ENCODE measurements at regions not wholly inside any gene's neighbourhood (a gene's known extent, or its start where the extent isn't known, plus 50 kb on each side); places are given as distances from the start of the nearest gene placed in this dataset.
A peak's percentile ranks its signal among the peaks of the same experiment; 100 is the strongest.

DNA sequence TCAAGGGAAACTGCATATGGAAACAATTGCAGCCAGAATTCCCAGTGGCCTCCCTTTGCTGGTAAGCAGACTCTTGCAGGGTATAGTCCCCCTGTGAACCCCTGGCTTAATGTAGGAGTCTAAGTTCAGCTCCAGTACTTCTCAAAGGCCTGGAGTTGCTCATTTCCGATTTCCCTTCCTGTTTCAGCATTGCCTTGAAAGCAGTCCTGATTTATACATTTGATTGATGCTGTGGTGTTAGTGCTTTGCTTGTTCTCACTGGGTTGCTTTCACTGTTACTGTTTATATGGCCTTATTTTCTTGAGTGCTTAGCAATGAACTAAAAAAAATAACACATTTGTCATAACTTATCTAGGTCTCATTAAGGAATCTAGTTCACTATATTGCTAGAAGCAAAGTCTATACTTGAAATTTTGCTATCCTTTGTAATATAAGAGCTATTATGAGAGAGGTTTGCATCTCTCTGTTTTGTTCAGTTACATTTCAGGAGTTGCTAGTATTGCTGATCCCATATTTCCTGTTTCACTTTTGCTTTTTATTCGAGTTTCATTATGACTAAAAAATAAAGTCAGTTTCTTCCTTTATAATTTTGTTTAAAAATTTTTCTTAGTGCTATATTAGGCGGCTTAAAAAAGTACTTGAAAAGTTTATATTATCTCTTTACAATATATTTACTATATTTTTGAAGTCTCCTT is 122.4 kb upstream of the NMUR2 start:
- no peak overlapping the region for H3K4me3 Mint-ChIP-seq
- Histone ChIP-seq H3K9me3 (replicated peaks in 1 of 2; ENCODE audit: control insufficient read depth in 1 of 2, insufficient read depth in 1 of 2, low read length in 2 of 2) (no peaks in the 10 kb centered on the region), H4K20me1 (ENCODE audit: insufficient read depth, low read length) (no peaks in the 10 kb centered on the region), H3K36me3 (replicated peaks in 1 of 2; ENCODE audit: control insufficient read depth in 1 of 2, insufficient read depth in 2 of 2, low read length in 2 of 2) (no peaks in the 10 kb centered on the region), H3K27ac (ENCODE audit: low read depth in 1 of 2, low read length in 2 of 2) (peak overlapping the region in 1 of 2 donors; percentile 65), H2AFZ (ENCODE audit: insufficient read depth, low read depth, low read length, poor library complexity, severe bottlenecking) (peak overlapping the region; percentile 37), H3K27me3 (ENCODE audit: control insufficient read depth in 2 of 2, insufficient read depth in 2 of 2, low read length in 2 of 2) (no peaks in the 10 kb centered on the region), H3K79me2 (ENCODE audit: insufficient read depth, low read length) (no peaks in the 10 kb centered on the region), H3K4me1 (ENCODE audit: control insufficient read depth in 1 of 2, insufficient read depth in 2 of 2, low read length in 2 of 2) (peaks cover 10 to 13% of the 10 kb centered on the region in 2 donors), H3K4me3 (replicated peaks in 1 of 3; ENCODE audit: low read depth in 2 of 3, low read length in 3 of 3) (peak overlapping the region in 1 of 3 experiments; percentile 16), H3K4me2 (replicated peaks; ENCODE audit: extremely low read depth, low read length, poor library complexity, severe bottlenecking) (peak overlapping the region; percentile 18), H3K9ac (ENCODE audit: insufficient read depth, low read length, poor library complexity, severe bottlenecking) (no peak overlapping the region)
- no peaks in the 10 kb centered on the region for H3K36me3 Mint-ChIP-seq
- WGBS (ENCODE audit: insufficient coverage) = no CpG with 5 or more reads among the region's 3 CpGs
- no peak for TF ChIP-seq CTCF (IDR thresholded peaks at IDR 0.05)
- H3K27me3 Mint-ChIP-seq (ENCODE audit: low read depth in 3 of 3) = peaks cover 2 to 7% (median 6%) of the 10 kb centered on the region in 3 donors
- intact Hi-C loops (cut with micrococcal nuclease) = no loop called here
- H3K4me1 Mint-ChIP-seq = peaks cover 14% of the 10 kb centered on the region
- H3K9me3 Mint-ChIP-seq = peaks cover 0 to 3% (median 0%) of the 10 kb centered on the region in 7 donors
- peak overlapping the region in 2 of 7 donors; percentile 10 to 31 for H3K27ac Mint-ChIP-seq
- DNase-seq = no peak

- H3K9me3 ChIP-seq (replicated peaks in 1 of 2; ENCODE audit: control insufficient read depth in 1 of 2, insufficient read depth in 1 of 2, low read length in 2 of 2) = no peaks in the 10 kb centered on the region
- Mint-ChIP-seq H3K27ac (no peak overlapping the region), H3K36me3 (no peaks in the 10 kb centered on the region), H3K27me3 (ENCODE audit: low read depth in 3 of 3) (peaks cover 2 to 6% (median 3%) of the 10 kb centered on the region in 3 donors), H3K4me1 (peaks cover 14% of the 10 kb centered on the region), H3K4me3 (no peak overlapping the region), H3K9me3 (peaks cover 0 to 2% (median 0%) of the 10 kb centered on the region in 7 donors)
- H3K4me1 ChIP-seq (ENCODE audit: control insufficient read depth in 1 of 2, insufficient read depth in 2 of 2, low read length in 2 of 2) = peaks cover 10 to 13% of the 10 kb centered on the region in 2 donors
- no peak for TF ChIP-seq CTCF (IDR thresholded peaks at IDR 0.05)
- no peak for DNase-seq
- intact Hi-C loops (cut with micrococcal nuclease) = no loop called here
- H3K79me2 ChIP-seq (ENCODE audit: insufficient read depth, low read length) = no peaks in the 10 kb centered on the region
- H3K36me3 ChIP-seq (replicated peaks in 1 of 2; ENCODE audit: control insufficient read depth in 1 of 2, insufficient read depth in 2 of 2, low read length in 2 of 2) = no peaks in the 10 kb centered on the region
- no peaks in the 10 kb centered on the region for H4K20me1 ChIP-seq (ENCODE audit: insufficient read depth, low read length)
- no peak overlapping the region for H3K27ac ChIP-seq (ENCODE audit: low read depth in 1 of 2, low read length in 2 of 2)
- no peak overlapping the region for H3K4me3 ChIP-seq (replicated peaks in 1 of 3; ENCODE audit: low read depth in 2 of 3, low read length in 3 of 3)
- H3K4me2 ChIP-seq (replicated peaks; ENCODE audit: extremely low read depth, low read length, poor library complexity, severe bottlenecking) = no peak overlapping the region
- peak overlapping the region; percentile 30 for H2AFZ ChIP-seq (ENCODE audit: insufficient read depth, low read depth, low read length, poor library complexity, severe bottlenecking)
- H3K27me3 ChIP-seq (ENCODE audit: control insufficient read depth in 2 of 2, insufficient read depth in 2 of 2, low read length in 2 of 2) = no peaks in the 10 kb centered on the region
- H3K9ac ChIP-seq (ENCODE audit: insufficient read depth, low read length, poor library complexity, severe bottlenecking) = no peak overlapping the region
Observed at GRCh38 chr5:152529440-152529839, 124.4 kb upstream of the NMUR2 start.
